GM19452 (cell line): ENCODE measurements at regions not wholly inside any gene's neighbourhood (a gene's known extent, or its start where the extent isn't known, plus 50 kb on each side); places are given as distances from the start of the nearest gene placed in this dataset.

Experiments
- ATAC-seq: cut with Tn5 transposase; IDR thresholded peaks from one replicate; pipeline ENCODE4 v1.9.1; 2021; ENCODE audit not compliant: unreplicated experiment

GRCh38 chr1:169003864-169004516 is 102.5 kb upstream of the ATP1B1 start:
- ATAC-seq: no peak

- ATAC-seq: no peak
Measured at GRCh38 chr1:169005776-169006175, 100.7 kb upstream of the ATP1B1 start.

- ATAC-seq: no peak
Measured at GRCh38 chr1:169009666-169010065, 96.8 kb upstream of the ATP1B1 start.

- ATAC-seq: peak; percentile 71
Measured at GRCh38 chr1:169012416-169012815, 94.1 kb upstream of the ATP1B1 start.

GRCh38 chr1:169013821-169014220 is 92.7 kb upstream of the ATP1B1 start:
- ATAC-seq: no peak

- ATAC-seq: no peak
Measured at GRCh38 chr1:169015464-169015863, 91.0 kb upstream of the ATP1B1 start.

GRCh38 chr1:169018751-169019150 is 87.7 kb upstream of the ATP1B1 start:
- no peak for ATAC-seq

GRCh38 chr1:169019419-169020058 is 87.0 kb upstream of the ATP1B1 start:
- no peak for ATAC-seq

GRCh38 chr1:169020684-169021083 is 85.8 kb upstream of the ATP1B1 start:
- no peak for ATAC-seq

GRCh38 chr1:169022648-169023047 is 83.8 kb upstream of the ATP1B1 start:
- no peak for ATAC-seq

GRCh38 chr1:169024255-169024654 is 82.2 kb upstream of the ATP1B1 start:
- no peak for ATAC-seq

GRCh38 chr1:169024800-169025271 is 81.7 kb upstream of the ATP1B1 start:
- ATAC-seq: peak; percentile 87

- peak; percentile 13 for ATAC-seq
Measured at GRCh38 chr1:169025412-169025811, 81.1 kb upstream of the ATP1B1 start.

- peak; percentile 41 for ATAC-seq
Measured at GRCh38 chr1:169027607-169028320, 78.7 kb upstream of the ATP1B1 start.

GRCh38 chr1:169031566-169032224 is 74.8 kb upstream of the ATP1B1 start:
- no peak for ATAC-seq

GRCh38 chr1:169041366-169041765 is 65.1 kb upstream of the ATP1B1 start:
- ATAC-seq: no peak

GRCh38 chr1:169042377-169042776 is 64.1 kb upstream of the ATP1B1 start:
- no peak for ATAC-seq

GRCh38 chr1:169043823-169044222 is 62.7 kb upstream of the ATP1B1 start:
- ATAC-seq: peak; percentile 12

- peak; percentile 91 for ATAC-seq
Measured at GRCh38 chr1:169044296-169044695, 62.2 kb upstream of the ATP1B1 start.

GRCh38 chr1:169044971-169045370 is 61.5 kb upstream of the ATP1B1 start:
- ATAC-seq: peak; percentile 38

- no peak for ATAC-seq
Measured at GRCh38 chr1:169046671-169047070, 59.8 kb upstream of the ATP1B1 start.
